ENCODE measurements at regions not wholly inside any gene's neighbourhood (a gene's known extent, or its start where the extent isn't known, plus 50 kb on each side); places are given as distances from the start of the nearest gene placed in this dataset.

DNA sequence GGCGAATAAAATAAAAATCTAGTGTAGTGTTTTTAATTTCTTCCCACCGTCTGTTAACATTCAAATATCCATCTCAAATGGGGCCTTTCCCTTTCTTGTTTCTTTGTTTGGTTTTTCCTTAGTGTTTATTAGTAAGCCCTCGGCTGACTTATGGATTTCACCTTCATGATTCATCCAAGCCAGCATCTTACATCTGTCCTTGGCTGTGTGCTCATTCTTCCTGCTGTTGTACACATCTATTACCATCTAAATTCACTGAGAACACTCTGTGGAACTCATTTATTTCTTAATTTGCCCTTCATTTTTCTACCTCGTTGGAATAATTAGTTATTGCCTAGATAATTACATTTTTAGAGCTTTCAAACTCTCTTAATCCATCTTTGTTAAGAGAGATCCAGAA is 84.9 kb downstream of the SPCS3 start:
- no peak for DNase-seq (ENCODE audit: extremely low read depth, insufficient read length)
- Histone ChIP-seq H3K4me3 (replicated peaks; ENCODE audit: low read depth, low read length) (no peak overlapping the region), H3K36me3 (ENCODE audit: control insufficient read depth, insufficient read depth, low read length) (no peaks in the 10 kb centered on the region), H3K27me3 (replicated peaks; ENCODE audit: control insufficient read depth, insufficient read depth, low read length) (no peaks in the 10 kb centered on the region)
- TF ChIP-seq, protein P1, sequence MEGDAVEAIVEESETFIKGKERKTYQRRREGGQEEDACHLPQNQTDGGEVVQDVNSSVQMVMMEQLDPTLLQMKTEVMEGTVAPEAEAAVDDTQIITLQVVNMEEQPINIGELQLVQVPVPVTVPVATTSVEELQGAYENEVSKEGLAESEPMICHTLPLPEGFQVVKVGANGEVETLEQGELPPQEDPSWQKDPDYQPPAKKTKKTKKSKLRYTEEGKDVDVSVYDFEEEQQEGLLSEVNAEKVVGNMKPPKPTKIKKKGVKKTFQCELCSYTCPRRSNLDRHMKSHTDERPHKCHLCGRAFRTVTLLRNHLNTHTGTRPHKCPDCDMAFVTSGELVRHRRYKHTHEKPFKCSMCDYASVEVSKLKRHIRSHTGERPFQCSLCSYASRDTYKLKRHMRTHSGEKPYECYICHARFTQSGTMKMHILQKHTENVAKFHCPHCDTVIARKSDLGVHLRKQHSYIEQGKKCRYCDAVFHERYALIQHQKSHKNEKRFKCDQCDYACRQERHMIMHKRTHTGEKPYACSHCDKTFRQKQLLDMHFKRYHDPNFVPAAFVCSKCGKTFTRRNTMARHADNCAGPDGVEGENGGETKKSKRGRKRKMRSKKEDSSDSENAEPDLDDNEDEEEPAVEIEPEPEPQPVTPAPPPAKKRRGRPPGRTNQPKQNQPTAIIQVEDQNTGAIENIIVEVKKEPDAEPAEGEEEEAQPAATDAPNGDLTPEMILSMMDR (IDR thresholded peaks at IDR 0.05; ENCODE audit: insufficient read depth, low read length, poor library complexity, severe bottlenecking) = no peak

DNA sequence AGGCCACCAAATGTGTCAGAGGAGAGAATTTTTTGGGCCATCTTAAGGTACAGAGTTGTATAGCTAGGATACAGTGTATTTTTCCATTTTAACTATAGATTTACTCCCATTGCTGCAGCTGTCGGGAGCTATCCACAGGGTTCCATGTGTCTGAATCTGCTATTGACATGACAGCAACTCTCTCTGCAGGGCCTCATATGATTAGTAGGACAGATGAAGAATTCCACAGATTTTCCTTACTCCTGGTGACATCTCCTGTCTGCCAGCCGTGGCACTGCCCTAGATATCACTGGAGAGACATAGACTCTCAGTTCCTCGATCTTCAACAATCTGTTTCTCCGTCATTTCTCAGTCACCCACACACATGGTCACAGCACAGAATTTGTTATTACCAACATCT is 86.5 kb downstream of the SPCS3 start:
- Histone ChIP-seq H3K36me3 (ENCODE audit: control insufficient read depth, insufficient read depth, low read length) (no peaks in the 10 kb centered on the region), H3K27me3 (replicated peaks; ENCODE audit: control insufficient read depth, insufficient read depth, low read length) (no peaks in the 10 kb centered on the region), H3K4me3 (replicated peaks; ENCODE audit: low read depth, low read length) (no peak overlapping the region)
- TF ChIP-seq, protein P1 (IDR thresholded peaks at IDR 0.05; ENCODE audit: insufficient read depth, low read length, poor library complexity, severe bottlenecking) = no peak
- no peak for DNase-seq (ENCODE audit: extremely low read depth, insufficient read length)

DNA sequence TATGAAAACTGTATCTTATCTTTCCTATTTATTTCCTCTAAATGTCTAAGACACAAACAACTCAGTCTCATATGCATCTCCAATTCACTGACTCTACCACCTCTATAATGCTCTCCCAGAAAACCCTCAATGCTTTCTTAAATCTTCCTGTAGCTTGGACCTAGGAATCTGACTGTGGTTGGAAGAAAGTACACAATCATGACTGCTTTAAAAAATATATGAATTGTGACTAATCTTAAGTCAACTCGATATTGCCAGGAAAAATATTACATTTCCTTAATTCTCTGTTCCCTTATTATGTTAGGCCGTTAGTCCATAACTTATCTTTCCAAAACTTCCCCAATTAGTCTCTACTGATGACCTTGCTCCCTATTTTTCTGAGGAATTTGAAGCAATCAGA is 87.0 kb downstream of the SPCS3 start:
- Histone ChIP-seq H3K4me3 (replicated peaks; ENCODE audit: low read depth, low read length) (no peak overlapping the region), H3K36me3 (ENCODE audit: control insufficient read depth, insufficient read depth, low read length) (no peaks in the 10 kb centered on the region), H3K27me3 (replicated peaks; ENCODE audit: control insufficient read depth, insufficient read depth, low read length) (no peaks in the 10 kb centered on the region)
- DNase-seq (ENCODE audit: extremely low read depth, insufficient read length) = no peak
- TF ChIP-seq, protein P1 (IDR thresholded peaks at IDR 0.05; ENCODE audit: insufficient read depth, low read length, poor library complexity, severe bottlenecking) = no peak

DNA sequence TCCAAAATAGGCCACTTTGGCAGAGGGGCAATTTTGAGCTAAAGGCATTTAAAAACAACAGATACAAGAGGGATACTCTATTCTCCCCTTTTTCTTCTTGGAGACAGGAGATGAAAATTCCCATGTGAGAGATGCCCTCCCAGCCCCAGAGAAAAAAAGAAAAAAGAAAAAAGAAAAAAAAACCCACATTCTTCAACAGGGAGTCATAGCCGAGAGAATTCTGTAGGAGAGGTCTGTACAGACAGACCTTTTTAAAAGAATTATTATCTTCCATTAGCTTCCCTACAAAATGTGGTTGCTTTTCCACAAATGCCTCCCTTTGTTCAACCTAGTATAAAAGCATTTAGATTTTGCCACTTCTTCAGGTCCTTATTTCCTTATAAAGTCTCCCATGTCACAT is 89.9 kb downstream of the SPCS3 start:
- Histone ChIP-seq H3K36me3 (ENCODE audit: control insufficient read depth, insufficient read depth, low read length) (no peaks in the 10 kb centered on the region), H3K4me3 (replicated peaks; ENCODE audit: low read depth, low read length) (no peak overlapping the region), H3K27me3 (replicated peaks; ENCODE audit: control insufficient read depth, insufficient read depth, low read length) (no peaks in the 10 kb centered on the region)
- TF ChIP-seq, protein P1 (IDR thresholded peaks at IDR 0.05; ENCODE audit: insufficient read depth, low read length, poor library complexity, severe bottlenecking) = no peak
- no peak for DNase-seq (ENCODE audit: extremely low read depth, insufficient read length)

DNA sequence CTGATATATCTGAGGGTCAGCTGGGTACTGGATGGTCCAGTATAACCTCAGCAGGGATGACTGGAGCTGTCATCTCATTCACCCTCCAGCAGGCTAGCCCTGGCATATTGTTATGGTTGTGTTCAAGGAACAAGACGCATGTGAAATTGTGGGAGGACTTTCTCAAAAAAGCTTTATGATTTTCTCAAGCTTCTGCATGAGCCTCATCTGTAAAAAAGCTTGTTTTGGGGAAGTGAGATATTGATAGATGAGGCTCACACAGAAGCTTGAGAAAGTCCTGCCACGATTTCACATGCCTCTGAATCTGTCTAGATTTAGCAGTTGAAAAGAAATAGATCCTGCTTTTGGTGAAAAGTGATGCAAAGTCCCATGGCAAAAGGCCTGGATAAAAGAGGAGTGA is 93.4 kb downstream of the SPCS3 start:
- Histone ChIP-seq H3K4me3 (replicated peaks; ENCODE audit: low read depth, low read length) (no peak overlapping the region), H3K27me3 (replicated peaks; ENCODE audit: control insufficient read depth, insufficient read depth, low read length) (no peaks in the 10 kb centered on the region), H3K36me3 (ENCODE audit: control insufficient read depth, insufficient read depth, low read length) (no peaks in the 10 kb centered on the region)
- DNase-seq (ENCODE audit: extremely low read depth, insufficient read length) = peak; percentile 9
- TF ChIP-seq, protein P1 (IDR thresholded peaks at IDR 0.05; ENCODE audit: insufficient read depth, low read length, poor library complexity, severe bottlenecking) = no peak

DNA sequence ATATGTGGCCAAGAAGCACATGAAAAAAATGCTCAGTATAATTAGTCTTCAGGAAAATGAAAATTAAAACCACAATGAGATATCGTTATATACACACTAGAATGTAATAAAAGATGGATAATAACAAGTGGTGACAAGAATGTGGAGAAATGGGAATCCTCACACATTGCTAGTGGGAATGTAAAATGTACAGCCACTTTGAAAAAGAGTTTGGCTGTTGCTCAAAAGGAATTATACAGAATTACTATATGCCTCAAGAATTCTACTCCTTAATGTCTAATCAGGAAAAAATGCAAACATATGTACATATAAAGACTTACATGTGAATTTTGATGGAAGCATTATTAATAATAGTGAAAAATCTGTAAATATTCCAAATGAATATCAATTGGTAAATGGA is 102.2 kb downstream of the SPCS3 start:
- Histone ChIP-seq H3K4me3 (replicated peaks; ENCODE audit: low read depth, low read length) (no peak overlapping the region), H3K36me3 (ENCODE audit: control insufficient read depth, insufficient read depth, low read length) (no peaks in the 10 kb centered on the region), H3K27me3 (replicated peaks; ENCODE audit: control insufficient read depth, insufficient read depth, low read length) (no peaks in the 10 kb centered on the region)
- TF ChIP-seq, protein P1 (IDR thresholded peaks at IDR 0.05; ENCODE audit: insufficient read depth, low read length, poor library complexity, severe bottlenecking) = no peak
- no peak for DNase-seq (ENCODE audit: extremely low read depth, insufficient read length)
